Activated CD4-positive, alpha-beta T cell treated with anti-CD3 and anti-CD28 coated beads, Interleukin-2, amount 10 ng/mL, durations not matched to agents 24 days and 14 days (primary cell): ENCODE measurements at regions not wholly inside any gene's neighbourhood (a gene's known extent, or its start where the extent isn't known, plus 50 kb on each side); places are given as distances from the start of the nearest gene placed in this dataset.

Source experiments
- DNase-seq: peaks from one replicate; pipeline ENCODE4 v3.0.0; 2022
- H3K27ac Mint-ChIP-seq: one replicate; pipeline ENCODE4 v1.8.0; 2022; ENCODE audit warnings: mild to moderate bottlenecking, mixed read lengths
- H3K27me3 Mint-ChIP-seq: one replicate; pipeline ENCODE4 v1.8.0; 2022; ENCODE audit warnings: mixed read lengths
- H3K36me3 Mint-ChIP-seq: one replicate; pipeline ENCODE4 v1.8.0; 2022; ENCODE audit warnings: low read depth, mild to moderate bottlenecking, mixed read lengths
- H3K4me1 Mint-ChIP-seq: one replicate; pipeline ENCODE4 v1.8.0; 2021; ENCODE audit warnings: mixed read lengths
- H3K4me3 Mint-ChIP-seq: one replicate; pipeline ENCODE4 v1.8.0; 2022; ENCODE audit warnings: mild to moderate bottlenecking, moderate library complexity, mixed read lengths
- H3K9me3 Mint-ChIP-seq: one replicate; pipeline ENCODE4 v1.8.0; 2021; ENCODE audit warnings: mixed read lengths
- intact Hi-C: fragments of 100-400 bp; cut with micrococcal nuclease; formaldehyde crosslinking; loops from one replicate; pipeline ENCODE4 v1.15.1; 2023

GRCh38 chr4:136763919-136764318, 768.4 kb downstream of the PCDH18 start:
- no peaks in the 10 kb centered on the region for H3K36me3 Mint-ChIP-seq
- intact Hi-C loops = no loop called here
- no peaks in the 10 kb centered on the region for H3K9me3 Mint-ChIP-seq
- H3K27ac Mint-ChIP-seq = no peak overlapping the region
- no peak for DNase-seq
- no peaks in the 10 kb centered on the region for H3K4me1 Mint-ChIP-seq
- no peaks in the 10 kb centered on the region for H3K27me3 Mint-ChIP-seq
- no peak overlapping the region for H3K4me3 Mint-ChIP-seq

DNA sequence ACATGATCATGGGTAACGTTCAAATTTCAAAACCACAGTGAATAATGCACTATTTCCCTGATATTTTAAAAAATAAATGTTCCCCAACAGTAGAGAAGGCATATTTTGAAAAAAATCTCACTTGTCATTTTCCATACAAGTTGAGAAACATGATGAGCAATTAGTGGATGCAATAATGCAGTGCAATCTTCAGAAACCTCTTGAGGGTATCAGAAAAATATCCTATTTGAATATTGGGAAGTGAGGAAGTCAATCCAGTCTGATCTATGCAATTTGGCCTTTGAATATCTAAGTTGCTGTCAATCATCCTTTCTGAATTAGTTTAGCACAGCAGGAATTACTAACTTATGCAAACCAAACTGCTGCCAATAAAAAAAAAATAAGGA, 776.8 kb downstream of the PCDH18 start:
- intact Hi-C loops = no loop called here
- H3K4me1 Mint-ChIP-seq = no peaks in the 10 kb centered on the region
- no peak overlapping the region for H3K4me3 Mint-ChIP-seq
- H3K36me3 Mint-ChIP-seq = no peaks in the 10 kb centered on the region
- H3K27me3 Mint-ChIP-seq = no peaks in the 10 kb centered on the region
- no peak overlapping the region for H3K27ac Mint-ChIP-seq
- no peak for DNase-seq
- H3K9me3 Mint-ChIP-seq = no peaks in the 10 kb centered on the region

- no peaks in the 10 kb centered on the region for H3K36me3 Mint-ChIP-seq
- intact Hi-C loops = no loop called here
- no peak overlapping the region for H3K4me3 Mint-ChIP-seq
- H3K27ac Mint-ChIP-seq = no peak overlapping the region
- H3K9me3 Mint-ChIP-seq = no peaks in the 10 kb centered on the region
- no peak for DNase-seq
- H3K4me1 Mint-ChIP-seq = no peaks in the 10 kb centered on the region
- H3K27me3 Mint-ChIP-seq = no peaks in the 10 kb centered on the region
Observed at GRCh38 chr4:136754810-136755530, 777.3 kb downstream of the PCDH18 start.

- intact Hi-C loops = no loop called here
- H3K36me3 Mint-ChIP-seq = no peaks in the 10 kb centered on the region
- H3K27ac Mint-ChIP-seq = no peak overlapping the region
- H3K4me1 Mint-ChIP-seq = no peaks in the 10 kb centered on the region
- no peaks in the 10 kb centered on the region for H3K9me3 Mint-ChIP-seq
- no peak overlapping the region for H3K4me3 Mint-ChIP-seq
- DNase-seq = no peak
- no peaks in the 10 kb centered on the region for H3K27me3 Mint-ChIP-seq
Observed at GRCh38 chr4:136751556-136751955, 780.7 kb downstream of the PCDH18 start.

DNA sequence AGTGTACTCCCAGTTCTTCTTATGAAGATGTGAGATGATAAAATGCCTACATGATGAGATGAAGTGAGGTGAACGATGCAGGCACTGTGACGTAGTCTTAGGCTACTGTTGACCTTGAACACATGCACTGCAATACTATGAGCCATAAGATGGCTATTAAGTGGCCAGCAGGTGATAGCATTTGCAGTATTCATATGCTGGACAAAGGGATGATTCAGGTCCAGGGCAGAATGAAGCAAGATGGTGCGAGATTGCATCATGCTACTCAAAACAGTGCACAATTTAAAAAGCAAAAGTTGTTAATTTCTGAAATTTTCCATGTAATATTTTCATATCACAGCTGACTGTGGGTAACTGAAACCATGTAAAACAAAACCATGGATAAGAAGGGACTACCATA, 781.4 kb downstream of the PCDH18 start:
- H3K4me3 Mint-ChIP-seq = no peak overlapping the region
- no peak for DNase-seq
- no peaks in the 10 kb centered on the region for H3K9me3 Mint-ChIP-seq
- H3K27ac Mint-ChIP-seq = no peak overlapping the region
- no peaks in the 10 kb centered on the region for H3K4me1 Mint-ChIP-seq
- intact Hi-C loops = no loop called here
- no peaks in the 10 kb centered on the region for H3K27me3 Mint-ChIP-seq
- no peaks in the 10 kb centered on the region for H3K36me3 Mint-ChIP-seq

DNA sequence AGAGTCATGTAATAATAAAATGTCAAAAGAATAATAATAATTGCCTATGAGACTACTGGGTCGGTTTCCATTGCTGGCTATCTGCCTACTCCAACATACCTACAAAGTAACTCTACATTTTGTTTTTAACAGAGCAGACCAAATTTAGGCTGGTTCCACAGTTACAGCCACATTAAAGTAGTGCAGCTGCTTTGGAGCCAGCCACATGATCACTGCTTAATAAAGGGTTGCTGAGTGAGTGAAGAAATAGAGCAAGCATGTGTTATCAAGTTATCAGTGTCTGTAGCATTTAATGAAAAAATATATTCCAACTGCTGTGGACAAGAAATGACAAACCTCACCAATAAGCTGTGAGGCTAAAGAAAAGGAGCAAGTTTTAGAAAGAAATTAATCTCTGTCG, 782.3 kb downstream of the PCDH18 start:
- intact Hi-C loops = no loop called here
- H3K4me3 Mint-ChIP-seq = no peak overlapping the region
- H3K36me3 Mint-ChIP-seq = no peaks in the 10 kb centered on the region
- H3K27ac Mint-ChIP-seq = no peak overlapping the region
- no peaks in the 10 kb centered on the region for H3K9me3 Mint-ChIP-seq
- H3K27me3 Mint-ChIP-seq = no peaks in the 10 kb centered on the region
- DNase-seq = no peak
- no peaks in the 10 kb centered on the region for H3K4me1 Mint-ChIP-seq

- no peak overlapping the region for H3K27ac Mint-ChIP-seq
- H3K4me3 Mint-ChIP-seq = no peak overlapping the region
- DNase-seq = no peak
- H3K4me1 Mint-ChIP-seq = no peaks in the 10 kb centered on the region
- H3K9me3 Mint-ChIP-seq = no peaks in the 10 kb centered on the region
- intact Hi-C loops = no loop called here
- H3K36me3 Mint-ChIP-seq = no peaks in the 10 kb centered on the region
- H3K27me3 Mint-ChIP-seq = no peaks in the 10 kb centered on the region
Observed at GRCh38 chr4:136748773-136749172, 783.5 kb downstream of the PCDH18 start.

- Mint-ChIP-seq H3K4me1 (no peaks in the 10 kb centered on the region), H3K4me3 (no peak overlapping the region), H3K36me3 (no peaks in the 10 kb centered on the region), H3K9me3 (no peaks in the 10 kb centered on the region), H3K27me3 (no peaks in the 10 kb centered on the region), H3K27ac (no peak overlapping the region)
- intact Hi-C loops = no loop called here
- no peak for DNase-seq
Observed at GRCh38 chr4:136748165-136748564, 784.1 kb downstream of the PCDH18 start.

DNA sequence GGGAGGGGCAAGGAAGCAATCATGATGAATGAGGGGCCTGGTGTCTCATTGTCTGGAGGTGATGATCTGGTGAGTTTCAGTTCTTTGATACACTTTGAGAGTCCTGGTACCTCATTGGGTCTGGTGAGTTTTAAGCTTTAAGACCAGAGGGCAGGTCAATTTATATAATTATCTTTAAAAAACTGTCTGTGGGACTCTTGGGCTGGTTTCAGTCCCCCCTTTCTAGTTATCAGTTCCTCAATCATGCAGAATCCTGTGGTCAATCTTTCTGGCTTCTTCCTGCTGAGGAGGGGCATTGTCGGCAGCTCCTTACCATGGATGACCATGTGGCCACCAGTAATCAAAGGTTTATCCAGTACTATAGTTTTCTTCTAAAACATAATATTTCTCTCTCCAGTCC, 789.1 kb downstream of the PCDH18 start:
- no peak for DNase-seq
- Mint-ChIP-seq H3K4me1 (no peaks in the 10 kb centered on the region), H3K27ac (no peak overlapping the region), H3K36me3 (no peaks in the 10 kb centered on the region), H3K27me3 (no peaks in the 10 kb centered on the region), H3K4me3 (no peak overlapping the region), H3K9me3 (no peaks in the 10 kb centered on the region)
- intact Hi-C loops = no loop called here

DNA sequence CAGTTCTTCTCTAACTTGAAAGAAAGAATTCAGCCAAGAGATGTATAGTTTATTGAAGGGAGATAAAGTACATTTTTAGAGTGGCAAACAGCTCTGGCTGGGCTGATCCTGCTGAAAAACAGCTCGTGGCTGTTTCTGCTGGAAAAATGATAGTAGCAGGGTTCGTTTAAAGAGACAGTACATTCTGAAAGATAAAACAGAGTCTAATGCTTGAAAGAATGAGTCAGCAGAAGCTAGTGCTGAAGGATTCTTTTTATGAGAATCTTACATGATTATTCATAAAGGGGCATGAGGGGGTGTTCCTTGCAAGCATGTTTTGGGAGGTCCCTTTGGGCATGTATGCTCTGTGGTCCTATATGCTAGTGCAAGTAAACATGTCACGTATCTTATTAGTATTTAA, 790.0 kb downstream of the PCDH18 start:
- Mint-ChIP-seq H3K4me1 (no peaks in the 10 kb centered on the region), H3K36me3 (no peaks in the 10 kb centered on the region), H3K4me3 (no peak overlapping the region), H3K27me3 (no peaks in the 10 kb centered on the region), H3K9me3 (no peaks in the 10 kb centered on the region), H3K27ac (no peak overlapping the region)
- intact Hi-C loops = no loop called here
- no peak for DNase-seq

GRCh38 chr4:136741468-136741867, 790.8 kb downstream of the PCDH18 start:
- H3K9me3 Mint-ChIP-seq = no peaks in the 10 kb centered on the region
- H3K4me1 Mint-ChIP-seq = no peaks in the 10 kb centered on the region
- H3K36me3 Mint-ChIP-seq = no peaks in the 10 kb centered on the region
- no peak overlapping the region for H3K27ac Mint-ChIP-seq
- intact Hi-C loops = no loop called here
- no peak for DNase-seq
- no peaks in the 10 kb centered on the region for H3K27me3 Mint-ChIP-seq
- no peak overlapping the region for H3K4me3 Mint-ChIP-seq

DNA sequence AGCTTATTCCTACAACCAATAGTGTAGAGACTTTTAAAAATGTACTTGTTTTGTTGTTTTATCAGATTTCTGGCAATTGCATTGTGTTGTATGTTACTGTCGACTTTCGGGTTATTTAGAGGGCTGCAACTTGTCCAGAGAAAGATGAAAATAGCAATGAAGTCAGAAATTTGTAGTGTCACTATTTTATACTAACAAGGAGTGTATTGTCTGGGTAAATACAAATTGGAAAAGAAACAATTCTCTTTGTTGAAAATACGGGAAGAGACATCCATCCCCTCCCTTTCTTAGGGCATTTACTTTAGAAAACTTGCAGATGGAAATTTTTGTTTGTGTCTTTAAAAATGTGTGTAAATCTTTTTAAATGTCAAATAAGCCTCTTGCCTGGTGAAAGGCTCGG, 792.0 kb downstream of the PCDH18 start:
- H3K27me3 Mint-ChIP-seq = no peaks in the 10 kb centered on the region
- intact Hi-C loops = no loop called here
- no peaks in the 10 kb centered on the region for H3K36me3 Mint-ChIP-seq
- H3K27ac Mint-ChIP-seq = no peak overlapping the region
- DNase-seq = no peak
- no peaks in the 10 kb centered on the region for H3K9me3 Mint-ChIP-seq
- H3K4me1 Mint-ChIP-seq = no peaks in the 10 kb centered on the region
- H3K4me3 Mint-ChIP-seq = no peak overlapping the region

DNA sequence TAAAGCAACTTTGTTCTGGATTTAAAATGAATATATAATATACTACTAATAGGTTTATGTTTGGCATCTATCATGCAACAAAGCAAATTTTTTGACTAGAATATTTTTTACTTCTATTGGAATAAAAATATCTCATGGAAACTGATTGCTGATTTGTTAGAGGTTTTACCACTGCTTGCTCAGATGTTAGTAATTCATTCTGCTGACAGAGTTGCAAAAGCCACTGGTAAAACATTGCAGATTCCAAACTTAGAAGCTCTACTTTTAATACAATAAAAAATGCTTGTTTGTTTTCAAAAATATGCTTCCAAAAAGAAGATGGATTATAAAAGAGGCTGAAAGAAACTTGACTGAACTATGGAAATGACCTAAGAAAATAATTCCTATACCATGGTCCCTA, 795.2 kb downstream of the PCDH18 start:
- Mint-ChIP-seq H3K4me1 (no peaks in the 10 kb centered on the region), H3K27me3 (no peaks in the 10 kb centered on the region), H3K4me3 (no peak overlapping the region), H3K27ac (no peak overlapping the region), H3K36me3 (no peaks in the 10 kb centered on the region), H3K9me3 (no peaks in the 10 kb centered on the region)
- intact Hi-C loops = no loop called here
- DNase-seq = no peak

DNA sequence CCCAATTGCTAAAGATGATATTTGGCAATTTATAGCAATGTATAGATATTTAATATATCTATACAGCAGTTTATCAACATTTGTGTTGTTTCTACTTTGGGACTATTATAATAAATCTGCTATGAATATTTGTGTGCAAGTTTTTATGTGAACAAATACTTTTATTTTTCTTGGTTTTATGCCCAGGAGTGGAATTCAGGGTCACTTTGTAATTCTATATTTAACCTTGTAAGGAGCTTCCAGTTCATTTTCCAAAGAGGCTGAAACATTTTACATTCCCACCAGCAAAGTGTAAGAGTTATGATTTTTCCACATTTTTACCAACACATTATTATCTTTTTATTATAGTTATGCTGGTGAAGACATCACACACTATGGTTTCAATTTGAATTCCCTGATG, 801.3 kb downstream of the PCDH18 start:
- Mint-ChIP-seq H3K27ac (no peak overlapping the region), H3K27me3 (no peaks in the 10 kb centered on the region), H3K36me3 (no peaks in the 10 kb centered on the region), H3K9me3 (no peaks in the 10 kb centered on the region), H3K4me3 (no peak overlapping the region), H3K4me1 (no peaks in the 10 kb centered on the region)
- intact Hi-C loops = no loop called here
- no peak for DNase-seq

- intact Hi-C loops = no loop called here
- H3K4me3 Mint-ChIP-seq = no peak overlapping the region
Observed at GRCh38 chr4:136725286-136726081, 806.8 kb downstream of the PCDH18 start.

More at GRCh38 chr4:136725286-136726081, 806.8 kb downstream of the PCDH18 start:
- Mint-ChIP-seq H3K27me3 (no peaks in the 10 kb centered on the region), H3K9me3 (no peaks in the 10 kb centered on the region), H3K4me1 (no peaks in the 10 kb centered on the region), H3K36me3 (no peaks in the 10 kb centered on the region), H3K27ac (no peak overlapping the region)
- DNase-seq = no peak
